Retinal pigment epithelial cell (primary cell): ENCODE measurements at regions not wholly inside any gene's neighbourhood (a gene's known extent, or its start where the extent isn't known, plus 50 kb on each side); places are given as distances from the start of the nearest gene placed in this dataset.

ENCODE experiments used
- DNase-seq: peaks from one replicate; pipeline ENCODE4 v3.0.0-alpha.2; 2010; ENCODE audit warnings: low read depth
- H3K4me3 ChIP-seq: 2 replicates; pipeline ENCODE4 v1.5.1; 2011; ENCODE audit warnings: mild to moderate bottlenecking, low read length, control low read depth, moderate library complexity
- CTCF ChIP-seq: conservative IDR thresholded peaks from 2 replicates; pipeline ENCODE4 v1.5.1; 2011; ENCODE audit warnings: low read depth, low read length, control low read depth, inconsistent platforms

GRCh38 chr12:116453631-116454030, 105.5 kb upstream of the MAP1LC3B2 start:
- no peak overlapping the region for H3K4me3 ChIP-seq
- TF ChIP-seq CTCF, result no peak
- DNase-seq, result no peak

GRCh38 chr12:116454076-116454475, 105.1 kb upstream of the MAP1LC3B2 start:
- TF ChIP-seq CTCF, result no peak
- no peak for DNase-seq
- no peak overlapping the region for H3K4me3 ChIP-seq

GRCh38 chr12:116454950-116455447, 104.2 kb upstream of the MAP1LC3B2 start:
- peak; percentile 82 for DNase-seq
- H3K4me3 ChIP-seq, result no peak overlapping the region
- no peak for TF ChIP-seq CTCF

- DNase-seq, result peak; percentile 87
- TF ChIP-seq CTCF, result no peak
- H3K4me3 ChIP-seq, result no peak overlapping the region
Measured at GRCh38 chr12:116455540-116456329, 103.4 kb upstream of the MAP1LC3B2 start.

GRCh38 chr12:116456330-116457082, 102.7 kb upstream of the MAP1LC3B2 start:
- no peak overlapping the region for H3K4me3 ChIP-seq
- TF ChIP-seq CTCF, result no peak
- no peak for DNase-seq

GRCh38 chr12:116458492-116458891, 100.7 kb upstream of the MAP1LC3B2 start:
- no peak for TF ChIP-seq CTCF

More at GRCh38 chr12:116458492-116458891, 100.7 kb upstream of the MAP1LC3B2 start:
- H3K4me3 ChIP-seq, result no peak overlapping the region
- no peak for DNase-seq
